Panc1 (cell line): ENCODE measurements at regions not wholly inside any gene's neighbourhood (a gene's known extent, or its start where the extent isn't known, plus 50 kb on each side); places are given as distances from the start of the nearest gene placed in this dataset.

Experiments used
- CTCF ChIP-seq: fragments of 450-650 bp; IDR thresholded peaks from 2 replicates; pipeline ENCODE4 v1.5.1; 2017; ENCODE audit warnings: mild to moderate bottlenecking
- REST ChIP-seq, 2 experiments: IDR thresholded peaks; 2 replicates each; pipeline ENCODE4 v1.6.1; 2011 to 2012; ENCODE audit warnings: low read depth in 2 of 2, control low read depth in 1 of 2, low read length in 1 of 2, mild to moderate bottlenecking in 1 of 2, moderate library complexity in 1 of 2; ENCODE audit not compliant: insufficient read depth in 1 of 2

- TF ChIP-seq REST (IDR thresholded peaks at IDR 0.05; ENCODE audit: insufficient read depth in 1 of 2, low read depth in 2 of 2, low read length in 1 of 2) (no peak), CTCF (no peak)
These were observed 394.8 kb downstream of the QKI start for GRCh38 chr6:163809364-163809763.
